Neuronal stem cell (in vitro differentiated cells): ENCODE measurements at regions not wholly inside any gene's neighbourhood (a gene's known extent, or its start where the extent isn't known, plus 50 kb on each side); places are given as distances from the start of the nearest gene placed in this dataset.

Experiments used
- DNase-seq: peaks from one replicate; pipeline ENCODE4 v3.0.0-alpha.2; 2013; ENCODE audit warnings: low spot score
- H2AFZ ChIP-seq: one replicate; pipeline ENCODE4 v1.6.1; 2013; ENCODE audit warnings: mild to moderate bottlenecking, low read length, inconsistent platforms
- H2AK5ac ChIP-seq: 2 replicates; pipeline ENCODE4 v1.6.1; 2013; ENCODE audit warnings: low read depth, mild to moderate bottlenecking, inconsistent platforms, low read length, moderate library complexity, mixed read lengths
- H2BK120ac ChIP-seq: 2 replicates; pipeline ENCODE4 v1.6.1; 2013; ENCODE audit warnings: low read depth, mild to moderate bottlenecking, inconsistent platforms, low read length, moderate library complexity, mixed read lengths
- H2BK12ac ChIP-seq: one replicate; pipeline ENCODE4 v1.6.1; 2013; ENCODE audit warnings: low read length, inconsistent platforms
- H2BK15ac ChIP-seq: 2 replicates; pipeline ENCODE4 v1.6.1; 2013; ENCODE audit warnings: mild to moderate bottlenecking, low read length, inconsistent platforms, mixed read lengths
- H2BK5ac ChIP-seq: one replicate; pipeline ENCODE4 v1.6.1; 2013; ENCODE audit warnings: inconsistent platforms, mild to moderate bottlenecking, low read length, moderate library complexity
- H3K14ac ChIP-seq: one replicate; pipeline ENCODE4 v1.6.1; 2013; ENCODE audit warnings: low read length, inconsistent platforms
- H3K18ac ChIP-seq: 2 replicates; pipeline ENCODE4 v1.6.1; 2013; ENCODE audit warnings: low read length, inconsistent platforms
- H3K23ac ChIP-seq: 2 replicates; pipeline ENCODE4 v1.6.1; 2013; ENCODE audit warnings: low read depth, mild to moderate bottlenecking, mixed read lengths, low read length, inconsistent platforms; ENCODE audit not compliant: poor library complexity
- H3K27ac ChIP-seq: replicated peaks from 3 replicates; pipeline ENCODE4 v1.5.1; 2013; ENCODE audit warnings: low read length, inconsistent platforms
- H3K27me3 ChIP-seq, 3 experiments: 2 replicates each; pipeline ENCODE4 v1.6.1; 2013; ENCODE audit warnings: low read length in 3 of 3, mild to moderate bottlenecking in 2 of 3, inconsistent platforms in 1 of 3, low read depth in 1 of 3, mixed read lengths in 1 of 3, moderate library complexity in 1 of 3; ENCODE audit not compliant: control insufficient read depth in 3 of 3, insufficient read depth in 3 of 3
- H3K36me3 ChIP-seq, 2 donors: replicated peaks in 1 of 2; 2 replicates each; pipeline ENCODE4 v1.6.1; 2013; ENCODE audit warnings: low read length in 2 of 2; ENCODE audit not compliant: control insufficient read depth in 2 of 2, insufficient read depth in 2 of 2
- H3K4ac ChIP-seq: 2 replicates; pipeline ENCODE4 v1.6.1; 2013; ENCODE audit warnings: inconsistent platforms, mild to moderate bottlenecking, low read length, moderate library complexity
- H3K4me1 ChIP-seq, 2 donors: 1 replicate in 1 of 2; 2 replicates in 1 of 2; pipeline ENCODE4 v1.6.1; 2013; ENCODE audit warnings: low read length in 2 of 2, low read depth in 1 of 2; ENCODE audit not compliant: control insufficient read depth in 2 of 2, insufficient read depth in 1 of 2
- H3K4me2 ChIP-seq: one replicate; pipeline ENCODE4 v1.6.1; 2013; ENCODE audit warnings: mild to moderate bottlenecking, low read length, inconsistent platforms; ENCODE audit not compliant: insufficient read depth, poor library complexity, severe bottlenecking
- H3K4me3 ChIP-seq, 2 donors: 2 replicates each; pipeline ENCODE4 v1.5.1; 2013; ENCODE audit warnings: low read length in 2 of 2, mild to moderate bottlenecking in 2 of 2, inconsistent platforms in 1 of 2, moderate library complexity in 1 of 2
- H3K79me1 ChIP-seq: one replicate; pipeline ENCODE4 v1.6.1; 2013; ENCODE audit warnings: low read depth, mild to moderate bottlenecking, inconsistent platforms, low read length, moderate library complexity
- H3K9ac ChIP-seq: one replicate; pipeline ENCODE4 v1.6.1; 2013; ENCODE audit warnings: mild to moderate bottlenecking, low read depth, low read length, inconsistent platforms; ENCODE audit not compliant: poor library complexity
- H3K9me3 ChIP-seq, 2 donors: replicated peaks in 1 of 2; 2 replicates each; pipeline versions ENCODE3 to v1.6.1; 2013; ENCODE audit warnings: low read length in 2 of 2, mild to moderate bottlenecking in 2 of 2, inconsistent platforms in 1 of 2, low read depth in 1 of 2, mixed read lengths in 1 of 2, moderate library complexity in 1 of 2; ENCODE audit not compliant: control insufficient read depth in 2 of 2, insufficient read depth in 1 of 2
- H4K8ac ChIP-seq: one replicate; pipeline ENCODE4 v1.6.1; 2013; ENCODE audit warnings: low read depth, mild to moderate bottlenecking, inconsistent platforms, low read length, moderate library complexity
- H4K91ac ChIP-seq: one replicate; pipeline ENCODE4 v1.6.1; 2013; ENCODE audit warnings: low read length, low read depth, mild to moderate bottlenecking, inconsistent platforms; ENCODE audit not compliant: poor library complexity
- WGBS, 2 donors: extraction: QIAGEN DNeasy Blood & Tissue Kit; methylation state at CpG; one replicate each; pipeline ENCODE4 v1.1.7; 2013; ENCODE audit warnings: missing lambda C conversion rate in 2 of 2, mixed read lengths in 1 of 2; ENCODE audit not compliant: insufficient read length in 2 of 2, insufficient replicate concordance in 1 of 2; ENCODE audit errors: extremely low coverage in 2 of 2; 5-methylcytosine and 5-hydroxymethylcytosine counted together

DNA sequence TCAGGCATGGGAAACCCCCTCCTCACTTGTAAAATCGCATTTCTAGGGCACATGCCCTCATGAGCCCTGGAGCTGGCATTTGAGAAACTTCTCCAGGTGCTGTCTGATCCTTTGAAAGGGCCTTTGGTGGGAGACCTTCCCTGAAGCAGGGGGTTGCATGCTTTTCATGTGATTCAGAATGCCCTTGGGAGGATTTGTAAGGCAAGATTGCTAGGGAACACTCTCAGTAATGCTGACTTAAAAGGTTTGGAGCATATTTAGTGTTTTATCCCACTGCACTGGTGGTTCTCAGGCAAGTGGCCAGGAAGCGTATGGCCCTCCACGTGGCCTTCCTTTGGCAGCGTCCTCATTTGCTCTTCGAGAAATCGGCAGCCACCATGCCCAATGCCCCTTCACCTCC, 164.1 kb downstream of the ARRDC4 start:
- H2BK120ac ChIP-seq: no peak overlapping the region
- no peaks in the 10 kb centered on the region for H3K4me1 ChIP-seq
- H2AK5ac ChIP-seq: no peak overlapping the region
- no peaks in the 10 kb centered on the region for H3K36me3 ChIP-seq
- H3K79me1 ChIP-seq: no peaks in the 10 kb centered on the region
- no peak overlapping the region for H3K27ac ChIP-seq
- no peaks in the 10 kb centered on the region for H3K27me3 ChIP-seq
- H3K14ac ChIP-seq: no peak overlapping the region
- peak overlapping the region; percentile 39 for H3K18ac ChIP-seq
- no peak overlapping the region for H2AFZ ChIP-seq
- H2BK15ac ChIP-seq: no peak overlapping the region
- no peak overlapping the region for H3K4me3 ChIP-seq
- H3K9me3 ChIP-seq: no peaks in the 10 kb centered on the region
- no peak overlapping the region for H4K8ac ChIP-seq
- no peak overlapping the region for H3K23ac ChIP-seq
- H2BK5ac ChIP-seq: no peak overlapping the region
- no peak for DNase-seq
- H4K91ac ChIP-seq: no peak overlapping the region
- no peak overlapping the region for H3K9ac ChIP-seq
- no peak overlapping the region for H2BK12ac ChIP-seq
- H3K4ac ChIP-seq: no peak overlapping the region
- no CpG with 5 or more reads among the region's 6 CpGs for WGBS, 2 donors
- no peak overlapping the region for H3K4me2 ChIP-seq

DNA sequence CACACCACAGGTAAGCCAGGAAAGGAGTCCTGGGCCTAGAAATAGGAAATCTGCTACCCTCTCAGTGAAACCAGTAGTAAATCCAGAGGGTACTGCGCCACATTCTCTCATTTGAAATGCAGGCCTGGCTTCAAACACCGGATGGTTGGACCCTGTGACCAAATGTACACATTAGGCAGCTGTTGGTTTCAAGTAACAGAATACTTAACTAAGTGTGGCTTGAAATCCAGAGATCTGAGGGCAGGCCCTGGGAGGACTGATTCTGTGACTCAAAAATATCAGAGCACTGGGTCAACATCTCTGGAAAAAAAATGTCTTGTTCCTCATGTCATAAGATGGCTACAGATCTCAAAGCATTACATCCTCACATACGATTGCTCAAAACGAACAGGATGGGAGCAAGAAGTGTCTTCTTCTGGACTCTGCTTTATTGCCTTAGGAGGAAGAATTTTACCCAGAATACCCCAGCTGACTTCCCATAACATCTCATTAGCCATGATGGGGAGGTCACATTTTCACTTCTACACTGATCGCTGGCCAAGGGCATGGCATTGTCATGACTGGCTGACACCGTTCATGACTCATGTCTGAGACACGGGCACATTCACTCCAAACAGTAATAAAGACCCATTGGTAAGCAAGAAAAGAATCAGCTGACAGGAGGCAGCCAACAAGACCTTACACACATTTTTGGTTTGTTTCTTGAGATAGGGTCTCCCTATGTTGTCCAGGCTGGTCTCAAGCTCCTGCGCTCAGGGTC, 166.0 kb downstream of the ARRDC4 start:
- no peak overlapping the region for H3K27ac ChIP-seq
- no CpG with 5 or more reads among the region's 8 CpGs for WGBS, 2 donors
- H3K9me3 ChIP-seq: no peaks in the 10 kb centered on the region
- no peak for DNase-seq
- no peaks in the 10 kb centered on the region for H3K36me3 ChIP-seq
- H3K4ac ChIP-seq: no peak overlapping the region
- H3K79me1 ChIP-seq: no peaks in the 10 kb centered on the region
- no peak overlapping the region for H4K8ac ChIP-seq
- no peak overlapping the region for H3K4me2 ChIP-seq
- no peak overlapping the region for H3K18ac ChIP-seq
- no peak overlapping the region for H2AFZ ChIP-seq
- H3K9ac ChIP-seq: no peak overlapping the region
- H3K27me3 ChIP-seq: no peaks in the 10 kb centered on the region
- no peak overlapping the region for H2BK120ac ChIP-seq
- no peak overlapping the region for H2AK5ac ChIP-seq
- H2BK15ac ChIP-seq: no peak overlapping the region
- H4K91ac ChIP-seq: no peak overlapping the region
- no peak overlapping the region for H3K4me3 ChIP-seq
- H3K4me1 ChIP-seq: no peaks in the 10 kb centered on the region
- no peak overlapping the region for H2BK5ac ChIP-seq
- no peak overlapping the region for H3K14ac ChIP-seq
- no peak overlapping the region for H2BK12ac ChIP-seq
- H3K23ac ChIP-seq: no peak overlapping the region

DNA sequence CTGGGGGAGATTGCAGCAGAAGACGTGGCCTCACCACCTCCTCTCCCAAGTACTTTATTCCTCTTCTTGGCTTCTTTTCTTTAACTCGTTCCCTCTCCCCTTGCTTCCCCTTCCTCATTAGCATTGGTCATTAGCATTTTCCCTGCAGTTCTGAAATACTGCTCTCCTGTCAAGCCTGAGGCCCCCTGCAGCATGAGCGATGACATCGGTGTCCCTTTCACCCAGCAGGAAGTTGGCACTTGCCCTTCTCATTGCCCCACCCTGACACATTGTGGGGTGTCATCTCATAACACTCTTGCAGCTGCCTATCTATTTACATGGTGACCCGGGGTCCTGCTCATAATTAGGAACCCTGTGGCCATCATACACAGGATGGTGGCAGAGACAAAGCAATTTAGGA, 167.1 kb downstream of the ARRDC4 start:
- no peak overlapping the region for H3K14ac ChIP-seq
- H3K27ac ChIP-seq: no peak overlapping the region
- H2AFZ ChIP-seq: no peak overlapping the region
- no peak overlapping the region for H4K8ac ChIP-seq
- no peak overlapping the region for H2BK15ac ChIP-seq
- WGBS, 2 donors: no CpG with 5 or more reads among the region's 5 CpGs
- H3K4me1 ChIP-seq: no peaks in the 10 kb centered on the region
- no peak overlapping the region for H2BK120ac ChIP-seq
- H3K27me3 ChIP-seq: no peaks in the 10 kb centered on the region
- no peak overlapping the region for H2BK12ac ChIP-seq
- H3K4me2 ChIP-seq: no peak overlapping the region
- no peak overlapping the region for H3K9ac ChIP-seq
- no peaks in the 10 kb centered on the region for H3K79me1 ChIP-seq
- H3K9me3 ChIP-seq: no peaks in the 10 kb centered on the region
- no peaks in the 10 kb centered on the region for H3K36me3 ChIP-seq
- H2AK5ac ChIP-seq: no peak overlapping the region
- no peak overlapping the region for H3K18ac ChIP-seq
- DNase-seq: no peak
- no peak overlapping the region for H3K4ac ChIP-seq
- no peak overlapping the region for H4K91ac ChIP-seq
- no peak overlapping the region for H3K23ac ChIP-seq
- H2BK5ac ChIP-seq: no peak overlapping the region
- H3K4me3 ChIP-seq: no peak overlapping the region

DNA sequence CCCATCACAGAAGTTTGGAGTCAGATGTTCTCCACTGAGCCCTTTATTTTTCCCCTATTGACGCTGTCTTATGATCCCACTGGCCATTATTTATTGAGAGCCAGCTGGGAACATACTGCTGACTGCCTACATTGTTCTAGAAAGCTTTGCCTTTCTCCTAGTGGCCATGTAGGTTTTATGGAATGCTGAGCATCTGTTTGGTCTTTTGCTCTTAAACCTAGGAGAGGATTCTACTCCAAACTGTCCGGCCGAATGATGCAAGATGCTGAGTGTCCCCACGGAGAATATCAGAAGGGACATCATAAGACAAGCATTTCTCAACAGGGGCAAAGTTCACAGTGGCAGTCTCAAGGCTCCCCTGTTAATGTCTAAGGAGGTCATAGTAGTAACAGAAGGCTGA, 171.4 kb downstream of the ARRDC4 start:
- no peak overlapping the region for H3K23ac ChIP-seq

More for the DNA sequence above, 171.4 kb downstream of the ARRDC4 start:
- Histone ChIP-seq H4K8ac (no peak overlapping the region), H3K14ac (no peak overlapping the region), H2BK15ac (no peak overlapping the region), H3K79me1 (no peaks in the 10 kb centered on the region), H4K91ac (no peak overlapping the region), H3K4me2 (no peak overlapping the region), H2AK5ac (no peak overlapping the region), H3K9ac (no peak overlapping the region), H3K27me3 (no peaks in the 10 kb centered on the region), H3K4me1 (no peaks in the 10 kb centered on the region), H3K9me3 (no peaks in the 10 kb centered on the region), H2BK12ac (no peak overlapping the region), H3K18ac (no peak overlapping the region), H2BK5ac (no peak overlapping the region), H2BK120ac (no peak overlapping the region), H3K36me3 (no peaks in the 10 kb centered on the region), H3K4ac (no peak overlapping the region), H3K27ac (no peak overlapping the region), H3K4me3 (no peak overlapping the region), H2AFZ (no peak overlapping the region)
- no CpG with 5 or more reads among the region's 4 CpGs for WGBS, 2 donors
- no peak for DNase-seq
